ENCODE measurements at regions not wholly inside any gene's neighbourhood (a gene's known extent, or its start where the extent isn't known, plus 50 kb on each side); places are given as distances from the start of the nearest gene placed in this dataset.

DNA sequence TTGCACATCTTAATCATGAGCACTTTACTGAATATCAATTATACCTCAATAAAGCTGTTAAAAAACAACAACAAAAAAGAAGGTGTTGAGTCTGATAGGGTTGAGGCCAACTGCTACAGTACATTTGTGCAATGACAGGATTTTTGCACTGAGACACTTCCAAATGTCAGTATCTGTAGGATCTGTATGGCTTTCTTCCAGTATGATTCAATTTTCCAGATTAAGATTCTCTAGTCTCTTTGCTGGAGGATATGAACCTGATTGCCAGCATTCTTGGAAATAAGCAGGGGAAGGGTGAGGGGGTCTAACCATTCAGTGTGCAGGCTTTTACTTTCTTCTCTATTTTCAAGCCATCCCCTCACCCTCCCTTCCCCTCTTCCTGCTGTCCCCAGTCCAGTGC, 85.1 kb downstream of the SEMA4F start:
- no peaks in the 10 kb centered on the region for H4K20me1 ChIP-seq (ENCODE audit: insufficient read depth, low read length)
- no peaks in the 10 kb centered on the region for H3K27me3 ChIP-seq (ENCODE audit: control insufficient read depth in 2 of 2, insufficient read depth in 2 of 2, low read length in 2 of 2)
- DNase-seq = no peak
- H3K9me3 ChIP-seq (replicated peaks in 1 of 2; ENCODE audit: control insufficient read depth in 1 of 2, insufficient read depth in 1 of 2, low read length in 2 of 2) = peaks cover 3 to 9% of the 10 kb centered on the region in 2 donors
- no peak overlapping the region for H3K4me3 ChIP-seq (replicated peaks in 1 of 3; ENCODE audit: low read depth in 2 of 3, low read length in 3 of 3)
- peak overlapping the region in 3 of 7 donors; percentile 10 to 93 (median 78) for H3K27ac Mint-ChIP-seq
- H2AFZ ChIP-seq (ENCODE audit: insufficient read depth, low read depth, low read length, poor library complexity, severe bottlenecking) = no peak overlapping the region
- peak overlapping the region in 1 of 2 donors; percentile 94 for H3K27ac ChIP-seq (ENCODE audit: low read depth in 1 of 2, low read length in 2 of 2)
- TF ChIP-seq, protein P1, sequence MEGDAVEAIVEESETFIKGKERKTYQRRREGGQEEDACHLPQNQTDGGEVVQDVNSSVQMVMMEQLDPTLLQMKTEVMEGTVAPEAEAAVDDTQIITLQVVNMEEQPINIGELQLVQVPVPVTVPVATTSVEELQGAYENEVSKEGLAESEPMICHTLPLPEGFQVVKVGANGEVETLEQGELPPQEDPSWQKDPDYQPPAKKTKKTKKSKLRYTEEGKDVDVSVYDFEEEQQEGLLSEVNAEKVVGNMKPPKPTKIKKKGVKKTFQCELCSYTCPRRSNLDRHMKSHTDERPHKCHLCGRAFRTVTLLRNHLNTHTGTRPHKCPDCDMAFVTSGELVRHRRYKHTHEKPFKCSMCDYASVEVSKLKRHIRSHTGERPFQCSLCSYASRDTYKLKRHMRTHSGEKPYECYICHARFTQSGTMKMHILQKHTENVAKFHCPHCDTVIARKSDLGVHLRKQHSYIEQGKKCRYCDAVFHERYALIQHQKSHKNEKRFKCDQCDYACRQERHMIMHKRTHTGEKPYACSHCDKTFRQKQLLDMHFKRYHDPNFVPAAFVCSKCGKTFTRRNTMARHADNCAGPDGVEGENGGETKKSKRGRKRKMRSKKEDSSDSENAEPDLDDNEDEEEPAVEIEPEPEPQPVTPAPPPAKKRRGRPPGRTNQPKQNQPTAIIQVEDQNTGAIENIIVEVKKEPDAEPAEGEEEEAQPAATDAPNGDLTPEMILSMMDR (IDR thresholded peaks at IDR 0.05) = no peak
- H3K9me3 Mint-ChIP-seq = peaks cover 9 to 14% (median 12%) of the 10 kb centered on the region in 7 donors
- intact Hi-C loops (cut with micrococcal nuclease) = no loop called here
- peaks cover 0 to 4% of the 10 kb centered on the region in 2 donors for H3K36me3 Mint-ChIP-seq
- H3K36me3 ChIP-seq (replicated peaks in 1 of 2; ENCODE audit: control insufficient read depth in 1 of 2, insufficient read depth in 2 of 2, low read length in 2 of 2) = no peaks in the 10 kb centered on the region
- H3K79me2 ChIP-seq (ENCODE audit: insufficient read depth, low read length) = no peaks in the 10 kb centered on the region
- H3K9ac ChIP-seq (ENCODE audit: insufficient read depth, low read length, poor library complexity, severe bottlenecking) = no peak overlapping the region
- H3K4me2 ChIP-seq (replicated peaks; ENCODE audit: extremely low read depth, low read length, poor library complexity, severe bottlenecking) = no peak overlapping the region
- no peak overlapping the region for H3K4me3 Mint-ChIP-seq
- peaks cover 32 to 40% of the 10 kb centered on the region in 2 donors for H3K4me1 ChIP-seq (ENCODE audit: control insufficient read depth in 1 of 2, insufficient read depth in 2 of 2, low read length in 2 of 2)
- H3K4me1 Mint-ChIP-seq = peaks cover 44% of the 10 kb centered on the region
- peaks cover 0 to 2% (median 0%) of the 10 kb centered on the region in 3 donors for H3K27me3 Mint-ChIP-seq (ENCODE audit: low read depth in 3 of 3)

DNA sequence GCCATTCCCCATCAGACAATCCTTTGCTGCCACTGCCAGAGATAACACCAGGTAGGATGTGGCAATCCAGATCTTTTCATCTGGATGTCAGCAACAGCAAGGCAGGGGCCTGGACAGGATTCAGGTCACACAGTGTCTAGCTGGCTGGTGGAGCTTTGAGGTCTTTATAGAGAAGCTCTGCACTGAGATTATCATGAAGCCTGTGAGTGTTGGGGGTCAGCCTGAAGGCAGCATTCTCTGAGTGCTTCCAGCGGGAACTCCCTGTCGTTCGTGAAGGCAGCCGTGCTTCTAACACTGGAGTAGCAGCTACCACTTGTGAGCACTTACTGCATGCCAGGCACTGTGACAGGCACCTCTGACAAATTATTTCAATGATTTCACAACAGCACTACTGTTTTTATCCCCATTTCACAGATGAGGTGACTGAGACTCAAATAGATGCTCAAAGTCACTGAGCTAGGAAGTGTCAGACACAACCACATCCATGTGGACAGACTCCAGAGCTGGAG, 85.7 kb downstream of the SEMA4F start:
- peaks cover 44% of the 10 kb centered on the region for H3K4me1 Mint-ChIP-seq
- H3K9me3 Mint-ChIP-seq = peaks cover 9 to 14% (median 12%) of the 10 kb centered on the region in 7 donors
- H3K79me2 ChIP-seq (ENCODE audit: insufficient read depth, low read length) = no peaks in the 10 kb centered on the region
- H3K4me1 ChIP-seq (ENCODE audit: control insufficient read depth in 1 of 2, insufficient read depth in 2 of 2, low read length in 2 of 2) = peaks cover 32 to 40% of the 10 kb centered on the region in 2 donors
- TF ChIP-seq, protein P1 (IDR thresholded peaks at IDR 0.05) = no peak
- peak overlapping the region in 1 of 2 donors; percentile 94 for H3K27ac ChIP-seq (ENCODE audit: low read depth in 1 of 2, low read length in 2 of 2)
- H2AFZ ChIP-seq (ENCODE audit: insufficient read depth, low read depth, low read length, poor library complexity, severe bottlenecking) = no peak overlapping the region
- H3K27ac Mint-ChIP-seq = peak overlapping the region; percentile 92 to 97 (median 95)
- no peak overlapping the region for H3K9ac ChIP-seq (ENCODE audit: insufficient read depth, low read length, poor library complexity, severe bottlenecking)
- peaks cover 0 to 4% of the 10 kb centered on the region in 2 donors for H3K36me3 Mint-ChIP-seq
- WGBS (ENCODE audit: insufficient coverage) = 91% methylated on average over 4 of the region's 4 CpGs
- peak in 1 of 3 donors; percentile 39 for DNase-seq
- H3K4me2 ChIP-seq (replicated peaks; ENCODE audit: extremely low read depth, low read length, poor library complexity, severe bottlenecking) = no peak overlapping the region
- no peaks in the 10 kb centered on the region for H4K20me1 ChIP-seq (ENCODE audit: insufficient read depth, low read length)
- peaks cover 3 to 9% of the 10 kb centered on the region in 2 donors for H3K9me3 ChIP-seq (replicated peaks in 1 of 2; ENCODE audit: control insufficient read depth in 1 of 2, insufficient read depth in 1 of 2, low read length in 2 of 2)
- no peak overlapping the region for H3K4me3 Mint-ChIP-seq
- no peaks in the 10 kb centered on the region for H3K27me3 ChIP-seq (ENCODE audit: control insufficient read depth in 2 of 2, insufficient read depth in 2 of 2, low read length in 2 of 2)
- H3K4me3 ChIP-seq (replicated peaks in 1 of 3; ENCODE audit: low read depth in 2 of 3, low read length in 3 of 3) = no peak overlapping the region
- peaks cover 0 to 2% (median 0%) of the 10 kb centered on the region in 3 donors for H3K27me3 Mint-ChIP-seq (ENCODE audit: low read depth in 3 of 3)
- no peaks in the 10 kb centered on the region for H3K36me3 ChIP-seq (replicated peaks in 1 of 2; ENCODE audit: control insufficient read depth in 1 of 2, insufficient read depth in 2 of 2, low read length in 2 of 2)
- intact Hi-C loops (cut with micrococcal nuclease) = loop anchor here (5.0 kb wide), 2 partner anchors 93 to 108 kb away; partner anchors contain the start of gene HK2 (in 1 of the 2)
